ENCODE measurements at regions not wholly inside any gene's neighbourhood (a gene's known extent, or its start where the extent isn't known, plus 50 kb on each side); places are given as distances from the start of the nearest gene placed in this dataset.
A peak's percentile ranks its signal among the peaks of the same experiment; 100 is the strongest.

- no peak for DNase-seq (ENCODE audit: low read depth)
- in situ Hi-C loops (cut with HindIII; ENCODE audit: low pct_unique_long_range_greater_than_20kb, low sequenced_read_pairs) = no loop called here
These were observed 52.4 kb upstream of the UPP2 start for GRCh38 chr2:158049129-158049855.

GRCh38 chr2:158048327-158048726 is 53.3 kb upstream of the UPP2 start:
- in situ Hi-C loops (cut with HindIII; ENCODE audit: low pct_unique_long_range_greater_than_20kb, low sequenced_read_pairs) = no loop called here

GRCh38 chr2:158047156-158047611 is 54.5 kb upstream of the UPP2 start:
- in situ Hi-C loops (cut with HindIII; ENCODE audit: low pct_unique_long_range_greater_than_20kb, low sequenced_read_pairs) = no loop called here
- DNase-seq (ENCODE audit: low read depth) = no peak

More at GRCh38 chr2:158048327-158048726, 53.3 kb upstream of the UPP2 start:
- DNase-seq (ENCODE audit: low read depth) = no peak

GRCh38 chr2:158046121-158046880 is 55.4 kb upstream of the UPP2 start:
- DNase-seq (ENCODE audit: low read depth) = no peak
- in situ Hi-C loops (cut with HindIII; ENCODE audit: low pct_unique_long_range_greater_than_20kb, low sequenced_read_pairs) = no loop called here

GRCh38 chr2:158045362-158045761 is 56.3 kb upstream of the UPP2 start:
- in situ Hi-C loops (cut with HindIII; ENCODE audit: low pct_unique_long_range_greater_than_20kb, low sequenced_read_pairs) = no loop called here
- peak; percentile 10 for DNase-seq (ENCODE audit: low read depth)

- in situ Hi-C loops (cut with HindIII; ENCODE audit: low pct_unique_long_range_greater_than_20kb, low sequenced_read_pairs) = no loop called here
- no peak for DNase-seq (ENCODE audit: low read depth)
These were observed 58.3 kb upstream of the UPP2 start for GRCh38 chr2:158043181-158043948.

GRCh38 chr2:158042666-158043065 is 59.0 kb upstream of the UPP2 start:
- in situ Hi-C loops (cut with HindIII; ENCODE audit: low pct_unique_long_range_greater_than_20kb, low sequenced_read_pairs) = no loop called here
- no peak for DNase-seq (ENCODE audit: low read depth)

- DNase-seq (ENCODE audit: low read depth) = no peak
- in situ Hi-C loops (cut with HindIII; ENCODE audit: low pct_unique_long_range_greater_than_20kb, low sequenced_read_pairs) = no loop called here
These were observed 59.4 kb upstream of the UPP2 start for GRCh38 chr2:158042245-158042644.

GRCh38 chr2:158041400-158041799 is 60.3 kb upstream of the UPP2 start:
- in situ Hi-C loops (cut with HindIII; ENCODE audit: low pct_unique_long_range_greater_than_20kb, low sequenced_read_pairs) = no loop called here
- no peak for DNase-seq (ENCODE audit: low read depth)

- DNase-seq (ENCODE audit: low read depth) = no peak
- in situ Hi-C loops (cut with HindIII; ENCODE audit: low pct_unique_long_range_greater_than_20kb, low sequenced_read_pairs) = no loop called here
These were observed 62.8 kb upstream of the UPP2 start for GRCh38 chr2:158038901-158039300.

GRCh38 chr2:158034198-158034866 is 67.3 kb upstream of the UPP2 start:
- in situ Hi-C loops (cut with HindIII; ENCODE audit: low pct_unique_long_range_greater_than_20kb, low sequenced_read_pairs) = no loop called here
- DNase-seq (ENCODE audit: low read depth) = peak; percentile 61

GRCh38 chr2:158031371-158031770 is 70.3 kb upstream of the UPP2 start:
- no peak for DNase-seq (ENCODE audit: low read depth)
- in situ Hi-C loops (cut with HindIII; ENCODE audit: low pct_unique_long_range_greater_than_20kb, low sequenced_read_pairs) = no loop called here

- no peak for DNase-seq (ENCODE audit: low read depth)
- in situ Hi-C loops (cut with HindIII; ENCODE audit: low pct_unique_long_range_greater_than_20kb, low sequenced_read_pairs) = no loop called here
These were observed 76.2 kb upstream of the UPP2 start for GRCh38 chr2:158025255-158025996.

GRCh38 chr2:158024288-158024898 is 77.3 kb upstream of the UPP2 start:
- in situ Hi-C loops (cut with HindIII; ENCODE audit: low pct_unique_long_range_greater_than_20kb, low sequenced_read_pairs) = loop anchor here (25.0 kb wide), 1 partner anchor 237 kb away; no protein-coding TSS in a partner anchor
- DNase-seq (ENCODE audit: low read depth) = peak; percentile 32

GRCh38 chr2:158022888-158023287 is 78.8 kb upstream of the UPP2 start:
- no peak for DNase-seq (ENCODE audit: low read depth)
- in situ Hi-C loops (cut with HindIII; ENCODE audit: low pct_unique_long_range_greater_than_20kb, low sequenced_read_pairs) = loop anchor here (25.0 kb wide), 1 partner anchor 236 kb away; no protein-coding TSS in a partner anchor

GRCh38 chr2:158021226-158021625 is 80.5 kb upstream of the UPP2 start:
- in situ Hi-C loops (cut with HindIII; ENCODE audit: low pct_unique_long_range_greater_than_20kb, low sequenced_read_pairs) = loop anchor here (25.0 kb wide), 1 partner anchor 234 kb away; no protein-coding TSS in a partner anchor
- no peak for DNase-seq (ENCODE audit: low read depth)

- in situ Hi-C loops (cut with HindIII; ENCODE audit: low pct_unique_long_range_greater_than_20kb, low sequenced_read_pairs) = loop anchor here (25.0 kb wide), 1 partner anchor 228 kb away; no protein-coding TSS in a partner anchor
These were observed 86.1 kb upstream of the UPP2 start for GRCh38 chr2:158015428-158016076.

More at GRCh38 chr2:158015428-158016076, 86.1 kb upstream of the UPP2 start:
- DNase-seq (ENCODE audit: low read depth) = no peak

All from Caki2 (cell line).